ENCODE measurements at regions not wholly inside any gene's neighbourhood (a gene's known extent, or its start where the extent isn't known, plus 50 kb on each side); places are given as distances from the start of the nearest gene placed in this dataset.

DNA sequence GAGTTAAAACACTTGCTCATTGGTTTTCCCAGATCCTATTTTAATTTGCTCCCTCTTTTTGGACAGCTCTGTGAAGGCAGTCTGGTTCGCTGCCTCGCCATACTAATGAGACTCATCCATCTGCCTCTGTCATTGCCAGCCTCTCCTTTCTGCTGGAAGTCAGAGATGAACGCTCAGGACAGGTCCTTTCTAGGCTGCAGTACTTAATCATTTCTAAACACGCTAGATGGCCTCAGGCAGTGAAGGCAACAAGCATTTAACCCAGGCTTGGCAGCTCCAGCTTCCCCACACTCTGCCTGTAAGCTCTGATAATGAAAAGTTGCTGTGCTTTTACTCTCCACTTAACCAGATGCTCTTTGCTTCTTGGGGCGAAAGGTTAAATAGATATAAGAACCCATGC, 286.7 kb upstream of the POU3F2 start:
- no peak overlapping the region for H3K4me3 ChIP-seq
- no peaks in the 10 kb centered on the region for H3K4me1 ChIP-seq
- no peaks in the 10 kb centered on the region for H3K9me3 ChIP-seq
- ATAC-seq (no peak), DNase-seq (no peak)
- no peaks in the 10 kb centered on the region for H3K36me3 ChIP-seq (replicated peaks in 1 of 2; ENCODE audit: insufficient read depth in 1 of 2, low read depth in 2 of 2)
- H3K27me3 ChIP-seq = no peaks in the 10 kb centered on the region
- no peak overlapping the region for H3K27ac ChIP-seq
- TF ChIP-seq CTCF (IDR thresholded peaks at IDR 0.05) = no peak
- no peak for TF ChIP-seq POLR2A (IDR thresholded peaks at IDR 0.05)
- WGBS, 2 donors = 28 to 37% methylated on average over 5 of the region's 5 CpGs
- intact Hi-C loops (cut with DNase I) = no loop called here

GRCh38 chr6:98548301-98548700, 286.1 kb upstream of the POU3F2 start:
- ATAC-seq = no peak
- Histone ChIP-seq H3K27me3 (no peaks in the 10 kb centered on the region), H3K27ac (no peak overlapping the region), H3K36me3 (replicated peaks in 1 of 2; ENCODE audit: insufficient read depth in 1 of 2, low read depth in 2 of 2) (no peaks in the 10 kb centered on the region), H3K9me3 (no peaks in the 10 kb centered on the region), H3K4me1 (no peaks in the 10 kb centered on the region), H3K4me3 (no peak overlapping the region)
- DNase-seq = no peak
- WGBS, 2 donors = 38 to 41% methylated on average over 1 of the region's 1 CpG
- intact Hi-C loops (cut with DNase I) = no loop called here
- TF ChIP-seq CTCF (IDR thresholded peaks at IDR 0.05) (no peak), POLR2A (IDR thresholded peaks at IDR 0.05) (no peak)

DNA sequence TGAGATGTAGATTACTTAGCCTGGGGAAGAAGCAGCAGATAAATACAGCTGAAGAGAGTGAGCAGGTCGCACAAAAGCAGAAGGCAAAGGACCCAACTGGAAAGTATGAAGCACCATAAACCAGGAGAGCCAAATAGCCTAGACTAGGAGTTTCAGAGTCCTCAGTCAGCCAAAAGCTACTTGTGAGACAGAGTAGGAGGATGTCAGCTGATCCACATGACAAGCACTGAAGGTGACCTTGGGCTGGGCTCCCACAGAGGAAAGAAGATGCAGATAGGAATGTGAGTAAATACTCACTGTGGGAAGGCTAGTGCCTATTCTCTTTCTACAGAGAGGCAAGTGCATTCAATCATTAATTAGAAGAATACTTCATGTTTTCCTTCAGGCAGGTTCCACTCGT, 274.0 kb upstream of the POU3F2 start:
- WGBS, 2 donors = 29 to 40% methylated on average over 2 of the region's 2 CpGs
- no peaks in the 10 kb centered on the region for H3K36me3 ChIP-seq (replicated peaks in 1 of 2; ENCODE audit: insufficient read depth in 1 of 2, low read depth in 2 of 2)

GRCh38 chr6:98560841-98561240, 273.5 kb upstream of the POU3F2 start:
- H3K27me3 ChIP-seq = no peaks in the 10 kb centered on the region
- DNase-seq (no peak), ATAC-seq (no peak)
- intact Hi-C loops (cut with DNase I) = no loop called here
- no peaks in the 10 kb centered on the region for H3K36me3 ChIP-seq (replicated peaks in 1 of 2; ENCODE audit: insufficient read depth in 1 of 2, low read depth in 2 of 2)
- WGBS, 2 donors = 51 to 62% methylated on average over 5 of the region's 5 CpGs
- H3K27ac ChIP-seq = no peak overlapping the region
- no peaks in the 10 kb centered on the region for H3K9me3 ChIP-seq
- TF ChIP-seq POLR2A (IDR thresholded peaks at IDR 0.05) = no peak
- TF ChIP-seq CTCF (IDR thresholded peaks at IDR 0.05) = no peak
- H3K4me1 ChIP-seq = no peaks in the 10 kb centered on the region
- no peak overlapping the region for H3K4me3 ChIP-seq

More for the DNA sequence above, 274.0 kb upstream of the POU3F2 start:
- no peak for TF ChIP-seq POLR2A (IDR thresholded peaks at IDR 0.05)
- no peak for TF ChIP-seq CTCF (IDR thresholded peaks at IDR 0.05)
- DNase-seq = no peak
- no peak overlapping the region for H3K4me3 ChIP-seq
- no peaks in the 10 kb centered on the region for H3K27me3 ChIP-seq
- no peak for ATAC-seq
- intact Hi-C loops (cut with DNase I) = no loop called here
- no peak overlapping the region for H3K27ac ChIP-seq
- no peaks in the 10 kb centered on the region for H3K9me3 ChIP-seq
- no peaks in the 10 kb centered on the region for H3K4me1 ChIP-seq

- Histone ChIP-seq H3K9me3 (no peaks in the 10 kb centered on the region), H3K4me3 (no peak overlapping the region), H3K27me3 (no peaks in the 10 kb centered on the region), H3K36me3 (replicated peaks in 1 of 2; ENCODE audit: insufficient read depth in 1 of 2, low read depth in 2 of 2) (no peaks in the 10 kb centered on the region), H3K4me1 (no peaks in the 10 kb centered on the region), H3K27ac (no peak overlapping the region)
- TF ChIP-seq CTCF (IDR thresholded peaks at IDR 0.05) (no peak), POLR2A (IDR thresholded peaks at IDR 0.05) (no peak)
- DNase-seq (no peak), ATAC-seq (no peak)
- intact Hi-C loops (cut with DNase I) = no loop called here
- 24 to 42% methylated on average over 1 of the region's 1 CpG for WGBS, 2 donors
These were observed 268.2 kb upstream of the POU3F2 start for GRCh38 chr6:98566126-98566525.
